ENCODE measurements at regions not wholly inside any gene's neighbourhood (a gene's known extent, or its start where the extent isn't known, plus 50 kb on each side); places are given as distances from the start of the nearest gene placed in this dataset.

DNA sequence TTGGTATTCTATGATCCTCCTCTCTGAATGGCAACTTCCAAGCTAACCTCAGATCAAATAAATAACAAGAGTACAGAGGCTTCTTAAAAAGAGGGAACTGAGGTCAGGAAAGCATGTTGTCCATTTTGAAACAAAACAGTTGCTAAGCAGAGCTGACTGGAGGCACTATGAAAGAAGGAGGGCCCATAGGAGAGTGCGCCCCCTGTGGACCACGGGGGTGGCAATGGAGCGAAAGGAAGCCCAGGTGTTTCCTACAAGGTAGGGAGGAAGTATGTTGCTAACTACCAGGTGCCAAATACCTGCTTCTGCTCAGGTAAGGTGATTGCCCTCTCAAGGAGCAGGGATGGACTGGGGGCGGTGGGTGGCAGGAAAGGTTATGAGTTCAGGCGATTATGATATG lies 101.8 kb upstream of the MAST4 start:
- TF ChIP-seq, protein P1, sequence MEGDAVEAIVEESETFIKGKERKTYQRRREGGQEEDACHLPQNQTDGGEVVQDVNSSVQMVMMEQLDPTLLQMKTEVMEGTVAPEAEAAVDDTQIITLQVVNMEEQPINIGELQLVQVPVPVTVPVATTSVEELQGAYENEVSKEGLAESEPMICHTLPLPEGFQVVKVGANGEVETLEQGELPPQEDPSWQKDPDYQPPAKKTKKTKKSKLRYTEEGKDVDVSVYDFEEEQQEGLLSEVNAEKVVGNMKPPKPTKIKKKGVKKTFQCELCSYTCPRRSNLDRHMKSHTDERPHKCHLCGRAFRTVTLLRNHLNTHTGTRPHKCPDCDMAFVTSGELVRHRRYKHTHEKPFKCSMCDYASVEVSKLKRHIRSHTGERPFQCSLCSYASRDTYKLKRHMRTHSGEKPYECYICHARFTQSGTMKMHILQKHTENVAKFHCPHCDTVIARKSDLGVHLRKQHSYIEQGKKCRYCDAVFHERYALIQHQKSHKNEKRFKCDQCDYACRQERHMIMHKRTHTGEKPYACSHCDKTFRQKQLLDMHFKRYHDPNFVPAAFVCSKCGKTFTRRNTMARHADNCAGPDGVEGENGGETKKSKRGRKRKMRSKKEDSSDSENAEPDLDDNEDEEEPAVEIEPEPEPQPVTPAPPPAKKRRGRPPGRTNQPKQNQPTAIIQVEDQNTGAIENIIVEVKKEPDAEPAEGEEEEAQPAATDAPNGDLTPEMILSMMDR (IDR thresholded peaks at IDR 0.05) = no peak
- no peak for TF ChIP-seq POLR2A (IDR thresholded peaks at IDR 0.05)
